ENCODE measurements at regions not wholly inside any gene's neighbourhood (a gene's known extent, or its start where the extent isn't known, plus 50 kb on each side); places are given as distances from the start of the nearest gene placed in this dataset.

DNA sequence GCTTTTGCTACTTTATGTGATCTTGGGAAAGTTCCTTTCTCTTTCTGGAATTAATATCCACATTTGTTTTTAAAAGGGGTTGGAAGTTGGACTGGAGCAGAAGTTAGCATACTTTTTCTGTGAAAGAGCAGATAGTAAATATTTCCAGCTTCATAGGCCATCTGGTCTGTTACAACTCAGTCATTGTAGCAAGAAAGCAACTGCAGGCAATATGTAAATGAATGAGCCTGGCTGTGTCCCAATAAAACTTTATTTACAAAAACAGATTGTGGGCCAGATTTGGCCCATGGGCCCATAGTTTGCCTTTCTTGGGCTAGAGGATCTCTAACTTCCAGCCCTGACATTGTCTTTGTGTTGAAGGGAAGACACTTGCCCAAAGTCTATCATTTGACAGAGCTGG lies 104.4 kb downstream of the ACTL7B start (continued):
- TF ChIP-seq, protein P1, sequence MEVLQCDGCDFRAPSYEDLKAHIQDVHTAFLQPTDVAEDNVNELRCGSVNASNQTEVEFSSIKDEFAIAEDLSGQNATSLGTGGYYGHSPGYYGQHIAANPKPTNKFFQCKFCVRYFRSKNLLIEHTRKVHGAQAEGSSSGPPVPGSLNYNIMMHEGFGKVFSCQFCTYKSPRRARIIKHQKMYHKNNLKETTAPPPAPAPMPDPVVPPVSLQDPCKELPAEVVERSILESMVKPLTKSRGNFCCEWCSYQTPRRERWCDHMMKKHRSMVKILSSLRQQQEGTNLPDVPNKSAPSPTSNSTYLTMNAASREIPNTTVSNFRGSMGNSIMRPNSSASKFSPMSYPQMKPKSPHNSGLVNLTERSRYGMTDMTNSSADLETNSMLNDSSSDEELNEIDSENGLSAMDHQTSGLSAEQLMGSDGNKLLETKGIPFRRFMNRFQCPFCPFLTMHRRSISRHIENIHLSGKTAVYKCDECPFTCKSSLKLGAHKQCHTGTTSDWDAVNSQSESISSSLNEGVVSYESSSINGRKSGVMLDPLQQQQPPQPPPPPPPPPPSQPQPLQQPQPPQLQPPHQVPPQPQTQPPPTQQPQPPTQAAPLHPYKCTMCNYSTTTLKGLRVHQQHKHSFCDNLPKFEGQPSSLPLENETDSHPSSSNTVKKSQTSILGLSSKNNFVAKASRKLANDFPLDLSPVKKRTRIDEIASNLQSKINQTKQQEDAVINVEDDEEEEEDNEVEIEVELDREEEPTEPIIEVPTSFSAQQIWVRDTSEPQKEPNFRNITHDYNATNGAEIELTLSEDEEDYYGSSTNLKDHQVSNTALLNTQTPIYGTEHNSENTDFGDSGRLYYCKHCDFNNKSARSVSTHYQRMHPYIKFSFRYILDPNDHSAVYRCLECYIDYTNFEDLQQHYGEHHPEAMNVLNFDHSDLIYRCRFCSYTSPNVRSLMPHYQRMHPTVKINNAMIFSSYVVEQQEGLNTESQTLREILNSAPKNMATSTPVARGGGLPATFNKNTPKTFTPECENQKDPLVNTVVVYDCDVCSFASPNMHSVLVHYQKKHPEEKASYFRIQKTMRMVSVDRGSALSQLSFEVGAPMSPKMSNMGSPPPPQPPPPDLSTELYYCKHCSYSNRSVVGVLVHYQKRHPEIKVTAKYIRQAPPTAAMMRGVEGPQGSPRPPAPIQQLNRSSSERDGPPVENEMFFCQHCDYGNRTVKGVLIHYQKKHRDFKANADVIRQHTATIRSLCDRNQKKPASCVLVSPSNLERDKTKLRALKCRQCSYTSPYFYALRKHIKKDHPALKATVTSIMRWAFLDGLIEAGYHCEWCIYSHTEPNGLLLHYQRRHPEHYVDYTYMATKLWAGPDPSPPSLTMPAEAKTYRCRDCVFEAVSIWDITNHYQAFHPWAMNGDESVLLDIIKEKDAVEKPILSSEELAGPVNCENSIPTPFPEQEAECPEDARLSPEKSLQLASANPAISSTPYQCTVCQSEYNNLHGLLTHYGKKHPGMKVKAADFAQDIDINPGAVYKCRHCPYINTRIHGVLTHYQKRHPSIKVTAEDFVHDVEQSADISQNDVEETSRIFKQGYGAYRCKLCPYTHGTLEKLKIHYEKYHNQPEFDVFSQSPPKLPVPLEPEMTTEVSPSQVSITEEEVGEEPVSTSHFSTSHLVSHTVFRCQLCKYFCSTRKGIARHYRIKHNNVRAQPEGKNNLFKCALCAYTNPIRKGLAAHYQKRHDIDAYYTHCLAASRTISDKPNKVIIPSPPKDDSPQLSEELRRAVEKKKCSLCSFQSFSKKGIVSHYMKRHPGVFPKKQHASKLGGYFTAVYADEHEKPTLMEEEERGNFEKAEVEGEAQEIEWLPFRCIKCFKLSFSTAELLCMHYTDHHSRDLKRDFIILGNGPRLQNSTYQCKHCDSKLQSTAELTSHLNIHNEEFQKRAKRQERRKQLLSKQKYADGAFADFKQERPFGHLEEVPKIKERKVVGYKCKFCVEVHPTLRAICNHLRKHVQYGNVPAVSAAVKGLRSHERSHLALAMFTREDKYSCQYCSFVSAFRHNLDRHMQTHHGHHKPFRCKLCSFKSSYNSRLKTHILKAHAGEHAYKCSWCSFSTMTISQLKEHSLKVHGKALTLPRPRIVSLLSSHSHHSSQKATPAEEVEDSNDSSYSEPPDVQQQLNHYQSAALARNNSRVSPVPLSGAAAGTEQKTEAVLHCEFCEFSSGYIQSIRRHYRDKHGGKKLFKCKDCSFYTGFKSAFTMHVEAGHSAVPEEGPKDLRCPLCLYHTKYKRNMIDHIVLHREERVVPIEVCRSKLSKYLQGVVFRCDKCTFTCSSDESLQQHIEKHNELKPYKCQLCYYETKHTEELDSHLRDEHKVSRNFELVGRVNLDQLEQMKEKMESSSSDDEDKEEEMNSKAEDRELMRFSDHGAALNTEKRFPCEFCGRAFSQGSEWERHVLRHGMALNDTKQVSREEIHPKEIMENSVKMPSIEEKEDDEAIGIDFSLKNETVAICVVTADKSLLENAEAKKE (CRISPR knock-in tag; IDR thresholded peaks at IDR 0.05) = no peak
- no peak for TF ChIP-seq ZNF331 (CRISPR knock-in tag; IDR thresholded peaks at IDR 0.05; ENCODE audit: low read depth)
- TF ChIP-seq, protein P2, sequence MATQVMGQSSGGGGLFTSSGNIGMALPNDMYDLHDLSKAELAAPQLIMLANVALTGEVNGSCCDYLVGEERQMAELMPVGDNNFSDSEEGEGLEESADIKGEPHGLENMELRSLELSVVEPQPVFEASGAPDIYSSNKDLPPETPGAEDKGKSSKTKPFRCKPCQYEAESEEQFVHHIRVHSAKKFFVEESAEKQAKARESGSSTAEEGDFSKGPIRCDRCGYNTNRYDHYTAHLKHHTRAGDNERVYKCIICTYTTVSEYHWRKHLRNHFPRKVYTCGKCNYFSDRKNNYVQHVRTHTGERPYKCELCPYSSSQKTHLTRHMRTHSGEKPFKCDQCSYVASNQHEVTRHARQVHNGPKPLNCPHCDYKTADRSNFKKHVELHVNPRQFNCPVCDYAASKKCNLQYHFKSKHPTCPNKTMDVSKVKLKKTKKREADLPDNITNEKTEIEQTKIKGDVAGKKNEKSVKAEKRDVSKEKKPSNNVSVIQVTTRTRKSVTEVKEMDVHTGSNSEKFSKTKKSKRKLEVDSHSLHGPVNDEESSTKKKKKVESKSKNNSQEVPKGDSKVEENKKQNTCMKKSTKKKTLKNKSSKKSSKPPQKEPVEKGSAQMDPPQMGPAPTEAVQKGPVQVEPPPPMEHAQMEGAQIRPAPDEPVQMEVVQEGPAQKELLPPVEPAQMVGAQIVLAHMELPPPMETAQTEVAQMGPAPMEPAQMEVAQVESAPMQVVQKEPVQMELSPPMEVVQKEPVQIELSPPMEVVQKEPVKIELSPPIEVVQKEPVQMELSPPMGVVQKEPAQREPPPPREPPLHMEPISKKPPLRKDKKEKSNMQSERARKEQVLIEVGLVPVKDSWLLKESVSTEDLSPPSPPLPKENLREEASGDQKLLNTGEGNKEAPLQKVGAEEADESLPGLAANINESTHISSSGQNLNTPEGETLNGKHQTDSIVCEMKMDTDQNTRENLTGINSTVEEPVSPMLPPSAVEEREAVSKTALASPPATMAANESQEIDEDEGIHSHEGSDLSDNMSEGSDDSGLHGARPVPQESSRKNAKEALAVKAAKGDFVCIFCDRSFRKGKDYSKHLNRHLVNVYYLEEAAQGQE (IDR thresholded peaks at IDR 0.05; ENCODE audit: unreplicated experiment) = no peak
- TF ChIP-seq POLR2AphosphoS5 (IDR thresholded peaks at IDR 0.05; ENCODE audit: low read depth) = no peak
- no peak for TF ChIP-seq ZNF114 (CRISPR knock-in tag; IDR thresholded peaks at IDR 0.05)
- TF ChIP-seq, protein P3, sequence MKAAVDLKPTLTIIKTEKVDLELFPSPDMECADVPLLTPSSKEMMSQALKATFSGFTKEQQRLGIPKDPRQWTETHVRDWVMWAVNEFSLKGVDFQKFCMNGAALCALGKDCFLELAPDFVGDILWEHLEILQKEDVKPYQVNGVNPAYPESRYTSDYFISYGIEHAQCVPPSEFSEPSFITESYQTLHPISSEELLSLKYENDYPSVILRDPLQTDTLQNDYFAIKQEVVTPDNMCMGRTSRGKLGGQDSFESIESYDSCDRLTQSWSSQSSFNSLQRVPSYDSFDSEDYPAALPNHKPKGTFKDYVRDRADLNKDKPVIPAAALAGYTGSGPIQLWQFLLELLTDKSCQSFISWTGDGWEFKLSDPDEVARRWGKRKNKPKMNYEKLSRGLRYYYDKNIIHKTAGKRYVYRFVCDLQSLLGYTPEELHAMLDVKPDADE (IDR thresholded peaks at IDR 0.05) = no peak
- TF ChIP-seq EZH2 (IDR thresholded peaks at IDR 0.05; ENCODE audit: low read depth, unreplicated experiment) = no peak
- TF ChIP-seq, protein P4, sequence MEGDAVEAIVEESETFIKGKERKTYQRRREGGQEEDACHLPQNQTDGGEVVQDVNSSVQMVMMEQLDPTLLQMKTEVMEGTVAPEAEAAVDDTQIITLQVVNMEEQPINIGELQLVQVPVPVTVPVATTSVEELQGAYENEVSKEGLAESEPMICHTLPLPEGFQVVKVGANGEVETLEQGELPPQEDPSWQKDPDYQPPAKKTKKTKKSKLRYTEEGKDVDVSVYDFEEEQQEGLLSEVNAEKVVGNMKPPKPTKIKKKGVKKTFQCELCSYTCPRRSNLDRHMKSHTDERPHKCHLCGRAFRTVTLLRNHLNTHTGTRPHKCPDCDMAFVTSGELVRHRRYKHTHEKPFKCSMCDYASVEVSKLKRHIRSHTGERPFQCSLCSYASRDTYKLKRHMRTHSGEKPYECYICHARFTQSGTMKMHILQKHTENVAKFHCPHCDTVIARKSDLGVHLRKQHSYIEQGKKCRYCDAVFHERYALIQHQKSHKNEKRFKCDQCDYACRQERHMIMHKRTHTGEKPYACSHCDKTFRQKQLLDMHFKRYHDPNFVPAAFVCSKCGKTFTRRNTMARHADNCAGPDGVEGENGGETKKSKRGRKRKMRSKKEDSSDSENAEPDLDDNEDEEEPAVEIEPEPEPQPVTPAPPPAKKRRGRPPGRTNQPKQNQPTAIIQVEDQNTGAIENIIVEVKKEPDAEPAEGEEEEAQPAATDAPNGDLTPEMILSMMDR (conservative IDR thresholded peaks at IDR 0.05; ENCODE audit: low read depth in 2 of 2) = no peak

Data from GM23338 (cell line).